Ishikawa (cell line): ENCODE measurements at regions not wholly inside any gene's neighbourhood (a gene's known extent, or its start where the extent isn't known, plus 50 kb on each side); places are given as distances from the start of the nearest gene placed in this dataset.

ENCODE experiments used
- CEBPB ChIP-seq: IDR thresholded peaks from 2 replicates; pipeline ENCODE4 v1.6.1; 2012
- TF ChIP-seq, protein P1 (sequence below): IDR thresholded peaks from 2 replicates; pipeline ENCODE4 v1.6.1; 2012

DNA sequence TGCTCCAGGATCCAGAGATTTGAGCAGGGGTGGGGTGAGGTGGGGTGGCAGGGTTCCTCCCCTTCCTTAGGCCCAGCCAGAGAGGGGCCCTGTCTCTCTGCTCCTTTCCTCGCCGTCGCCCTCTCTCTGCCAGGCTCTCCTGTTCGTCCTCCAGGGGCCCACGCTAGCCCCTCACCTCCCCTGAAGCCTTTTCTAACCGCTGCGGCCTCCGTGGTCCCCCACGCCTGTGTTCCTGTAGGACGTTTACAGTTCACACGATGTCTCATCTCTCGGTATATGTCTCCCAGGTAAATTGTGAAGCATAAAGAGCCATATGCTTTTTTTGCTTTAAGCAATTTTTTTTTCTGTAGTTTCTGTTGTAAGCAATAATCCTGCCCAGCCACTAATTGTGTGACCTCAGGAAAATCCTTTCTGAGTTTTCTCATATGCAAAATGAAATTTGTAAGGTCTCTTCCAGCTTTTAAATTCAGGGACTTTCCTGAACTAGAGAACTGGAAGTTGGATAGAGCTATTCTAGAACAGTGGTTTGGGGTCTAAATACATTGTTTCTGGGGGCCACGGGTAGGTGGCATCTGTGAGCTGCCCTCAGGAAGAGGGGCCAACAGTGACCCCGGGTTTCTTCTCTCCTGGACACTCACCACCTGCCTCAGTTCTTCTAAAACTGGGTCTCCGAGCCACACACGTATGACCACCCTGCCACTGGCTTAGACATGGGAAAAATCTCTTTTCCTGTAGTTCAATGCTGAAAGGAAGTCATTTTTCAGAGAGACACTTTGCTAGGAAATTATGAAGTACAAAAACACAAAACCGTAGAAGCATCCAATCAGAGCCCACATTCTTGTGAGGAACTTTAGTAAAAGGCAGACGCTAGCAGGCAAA, 50.2 kb upstream of the ZNF366 start:
- no peak for TF ChIP-seq CEBPB
- TF ChIP-seq, protein P1, sequence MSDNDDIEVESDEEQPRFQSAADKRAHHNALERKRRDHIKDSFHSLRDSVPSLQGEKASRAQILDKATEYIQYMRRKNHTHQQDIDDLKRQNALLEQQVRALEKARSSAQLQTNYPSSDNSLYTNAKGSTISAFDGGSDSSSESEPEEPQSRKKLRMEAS, result no peak
